PFSK-1 (cell line): ENCODE measurements at regions not wholly inside any gene's neighbourhood (a gene's known extent, or its start where the extent isn't known, plus 50 kb on each side); places are given as distances from the start of the nearest gene placed in this dataset.

ENCODE experiments used
- POLR2AphosphoS5 ChIP-seq: IDR thresholded peaks from 2 replicates; pipeline ENCODE4 v1.6.1; 2012; ENCODE audit warnings: low read depth, mild to moderate bottlenecking, control low read depth, low read length, moderate library complexity
- REST ChIP-seq, 2 experiments: IDR thresholded peaks; 2 replicates each; pipeline versions ENCODE4 v1.6.1 to v1.8.0; 2011 to 2012; ENCODE audit warnings: low read depth in 2 of 2, low read length in 2 of 2, control low read depth in 1 of 2, inconsistent platforms in 1 of 2, mild to moderate bottlenecking in 1 of 2, moderate library complexity in 1 of 2; ENCODE audit not compliant: insufficient read depth in 1 of 2
- TAF1 ChIP-seq: IDR thresholded peaks from 2 replicates; pipeline ENCODE4 v1.6.1; 2012; ENCODE audit warnings: low read length, control low read depth, borderline replicate concordance; ENCODE audit not compliant: insufficient read depth

- TF ChIP-seq REST (IDR thresholded peaks at IDR 0.05; ENCODE audit: insufficient read depth in 1 of 2, low read depth in 2 of 2, low read length in 2 of 2), result no peak
- TF ChIP-seq POLR2AphosphoS5, result no peak
- no peak for TF ChIP-seq TAF1
Observed at GRCh38 chr17:71183066-71183660, 937.7 kb upstream of the SOX9 start.
